SKM-1 treated with dmso at 0.1 percent for 144 hours (cell line): ENCODE measurements at regions not wholly inside any gene's neighbourhood (a gene's known extent, or its start where the extent isn't known, plus 50 kb on each side); places are given as distances from the start of the nearest gene placed in this dataset.
A peak's percentile ranks its signal among the peaks of the same experiment; 100 is the strongest.

Experiments
- DNase-seq: peaks from one replicate; lab custom pipeline; 2025; ENCODE audit not compliant: unreplicated experiment; lab: John Stamatoyannopoulos, UW

- no peak for DNase-seq
These were observed 238.4 kb downstream of the IRF8 start for GRCh38 chr16:86137359-86137758.

- no peak for DNase-seq
These were observed 239.4 kb downstream of the IRF8 start for GRCh38 chr16:86138121-86139085.

GRCh38 chr16:86142801-86143236 lies 243.9 kb downstream of the IRF8 start:
- DNase-seq, result no peak

GRCh38 chr16:86143666-86144065 lies 244.7 kb downstream of the IRF8 start:
- DNase-seq, result no peak

DNA sequence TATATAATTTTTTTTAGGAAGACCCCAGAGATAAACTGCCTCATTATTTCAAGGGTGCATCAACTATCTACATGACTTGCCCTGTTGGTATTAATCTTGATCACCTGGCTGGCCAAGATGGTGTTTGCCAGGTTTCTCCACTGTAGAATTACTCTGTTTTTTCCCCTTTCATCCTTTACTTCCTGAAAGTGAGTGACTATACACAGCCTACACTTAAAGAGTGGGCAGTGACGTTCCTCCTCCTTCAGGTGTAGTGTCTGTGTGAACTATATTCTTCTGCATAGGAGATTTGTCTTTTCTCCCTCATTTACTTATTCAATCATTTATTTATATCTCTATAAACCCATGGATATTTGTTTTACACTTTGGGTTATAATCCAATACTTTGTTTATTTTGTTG lies 246.7 kb downstream of the IRF8 start:
- DNase-seq, result peak; percentile 11

DNA sequence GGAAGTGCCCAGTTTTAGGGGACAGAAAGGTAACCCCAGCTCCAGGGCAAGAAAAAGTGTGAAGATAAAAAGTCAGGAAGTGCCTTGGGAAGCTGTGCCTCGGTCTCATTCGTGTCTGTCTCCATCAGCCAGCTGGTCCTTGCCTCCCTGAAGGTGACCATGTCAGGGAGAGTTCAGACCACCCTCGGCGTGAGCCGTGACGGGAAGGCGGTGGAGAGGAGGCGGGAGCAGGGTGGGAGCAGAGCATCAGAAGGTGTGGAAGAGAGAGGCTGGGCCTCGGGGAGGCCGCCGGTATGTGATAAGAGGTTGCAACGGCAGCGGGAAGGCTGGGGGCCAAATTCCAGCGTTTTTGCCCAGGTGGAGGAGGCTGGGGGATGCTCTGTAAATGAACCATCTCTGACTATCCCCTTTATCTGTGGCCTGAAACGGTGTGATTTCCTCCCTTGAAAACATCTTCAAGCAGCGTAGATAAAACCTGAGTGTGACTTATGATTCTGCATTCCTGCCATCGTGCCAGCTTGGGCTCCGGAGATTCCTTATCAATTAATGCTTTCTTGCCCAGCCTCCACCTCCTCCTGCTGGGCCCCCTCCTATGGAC lies 251.8 kb downstream of the IRF8 start:
- no peak for DNase-seq

DNA sequence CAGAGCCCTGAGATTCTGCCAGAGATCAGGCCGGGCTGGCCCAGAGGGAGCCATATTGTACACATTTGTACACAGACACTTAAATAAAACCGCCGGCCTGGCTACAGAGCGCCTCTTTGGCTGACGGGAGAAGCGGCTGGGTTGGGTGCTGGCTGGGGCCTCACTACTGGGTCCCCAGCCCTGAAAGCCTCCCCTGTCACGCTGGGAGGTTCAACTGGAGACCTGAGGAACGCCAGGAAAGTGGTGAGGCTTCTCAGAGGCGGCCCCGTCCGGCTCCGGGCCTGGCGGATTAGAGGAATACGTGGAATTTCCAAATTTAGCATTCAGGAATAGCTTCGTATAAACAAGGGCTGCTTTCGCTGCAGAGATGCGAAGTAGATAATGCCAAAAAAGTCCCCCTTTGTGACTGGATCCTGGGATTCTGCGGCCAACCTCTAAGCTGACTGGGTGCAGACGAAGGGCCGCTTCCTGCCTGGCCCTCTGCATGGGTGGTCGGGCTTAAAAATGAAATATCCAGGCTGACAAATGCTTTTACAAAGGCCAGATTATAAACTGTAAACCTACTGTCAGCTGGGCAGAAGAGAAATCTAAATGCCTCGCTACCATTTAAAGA lies 252.4 kb downstream of the IRF8 start:
- DNase-seq, result no peak

- DNase-seq, result no peak
These were observed 257.2 kb downstream of the IRF8 start for GRCh38 chr16:86156155-86156554.

DNA sequence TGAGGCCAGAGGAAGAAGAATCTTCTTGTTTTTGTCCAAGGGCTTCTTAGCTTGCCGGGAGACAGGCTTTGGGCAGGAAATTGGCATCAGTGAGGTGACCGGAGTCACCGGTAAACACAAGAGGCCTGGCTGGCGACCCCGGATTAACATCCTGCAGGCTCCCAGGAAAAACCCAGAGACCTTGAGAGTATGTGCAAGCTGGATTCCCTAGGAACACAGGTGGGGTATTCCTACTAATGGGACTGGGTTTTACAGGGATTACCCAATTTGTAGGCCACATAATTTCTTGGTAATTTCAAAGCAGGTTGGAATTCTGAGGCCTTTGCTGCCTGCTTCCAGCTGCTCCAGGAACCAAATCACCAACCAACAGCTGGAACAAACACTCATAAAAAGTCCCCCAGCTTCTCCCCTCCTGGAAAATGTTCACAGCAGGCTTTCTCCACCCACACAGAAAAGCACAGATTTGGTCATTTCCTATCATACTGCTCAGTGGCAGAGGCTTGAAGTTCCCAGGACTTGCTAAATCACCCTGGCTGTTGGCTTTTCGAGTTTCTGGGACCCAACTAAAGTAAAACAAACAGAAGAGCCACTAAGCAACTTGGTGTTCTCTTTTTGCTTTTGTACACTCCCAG lies 258.8 kb downstream of the IRF8 start:
- DNase-seq, result no peak

DNA sequence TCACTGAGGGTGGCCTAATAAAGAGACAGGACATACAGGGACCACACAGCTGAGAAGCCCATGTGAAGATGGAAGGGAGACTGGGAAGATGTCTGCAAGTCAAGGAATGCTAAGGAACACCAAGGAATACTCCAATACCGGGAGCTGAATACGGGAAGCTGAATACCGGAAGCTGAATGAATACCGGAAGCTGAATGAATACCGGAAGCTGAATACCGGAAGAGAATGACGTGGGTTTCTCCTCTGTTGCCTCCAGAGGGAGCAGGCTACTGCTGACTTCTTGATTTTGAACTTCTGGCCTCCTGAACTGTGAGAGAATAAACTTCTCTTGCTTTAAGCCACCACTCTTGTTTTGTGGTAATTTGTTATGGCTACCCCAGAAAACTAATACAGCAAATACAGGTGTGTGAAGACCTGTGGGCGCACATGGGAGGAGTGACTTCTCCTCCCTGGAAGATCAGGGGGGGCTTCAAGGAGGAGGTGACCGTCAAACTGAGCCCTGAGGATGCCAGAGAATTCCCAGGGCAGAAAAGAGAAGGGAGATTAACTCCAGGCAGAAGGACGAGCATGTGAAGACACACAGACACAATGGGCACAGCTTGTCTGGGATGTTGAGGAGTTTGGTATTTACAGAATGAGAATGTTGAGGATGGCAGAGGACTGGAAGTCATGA lies 259.9 kb downstream of the IRF8 start:
- DNase-seq, result no peak

- no peak for DNase-seq
These were observed 266.5 kb downstream of the IRF8 start for GRCh38 chr16:86165479-86165878.

GRCh38 chr16:86166414-86166813 lies 267.5 kb downstream of the IRF8 start:
- DNase-seq, result no peak

DNA sequence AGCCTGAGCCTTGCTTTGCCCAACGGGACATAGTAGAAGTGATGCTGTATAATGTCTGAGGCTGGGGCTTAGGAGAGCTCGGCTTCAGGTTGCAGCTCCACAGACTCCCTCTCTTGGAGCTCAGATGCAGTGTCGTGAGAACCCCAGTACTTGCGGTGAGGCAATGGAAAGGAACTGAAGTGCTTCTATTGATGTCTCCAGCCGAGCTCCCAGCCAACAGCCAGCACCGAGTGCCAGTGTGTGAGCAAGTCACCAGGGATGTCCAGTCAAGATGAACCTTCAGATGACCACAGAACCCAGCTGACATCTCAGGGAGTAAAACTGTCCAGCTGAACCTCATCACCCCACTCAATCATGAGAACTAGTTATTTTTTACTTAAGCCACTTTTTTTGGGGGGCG lies 268.1 kb downstream of the IRF8 start:
- no peak for DNase-seq

GRCh38 chr16:86170720-86171119 lies 271.8 kb downstream of the IRF8 start:
- no peak for DNase-seq

- DNase-seq, result no peak
These were observed 272.4 kb downstream of the IRF8 start for GRCh38 chr16:86171329-86171728.

GRCh38 chr16:86175816-86176215 lies 276.9 kb downstream of the IRF8 start:
- no peak for DNase-seq

- DNase-seq, result no peak
These were observed 277.5 kb downstream of the IRF8 start for GRCh38 chr16:86176462-86176861.

GRCh38 chr16:86180244-86180643 lies 281.3 kb downstream of the IRF8 start:
- no peak for DNase-seq

- DNase-seq, result no peak
These were observed 281.8 kb downstream of the IRF8 start for GRCh38 chr16:86180780-86181179.

DNA sequence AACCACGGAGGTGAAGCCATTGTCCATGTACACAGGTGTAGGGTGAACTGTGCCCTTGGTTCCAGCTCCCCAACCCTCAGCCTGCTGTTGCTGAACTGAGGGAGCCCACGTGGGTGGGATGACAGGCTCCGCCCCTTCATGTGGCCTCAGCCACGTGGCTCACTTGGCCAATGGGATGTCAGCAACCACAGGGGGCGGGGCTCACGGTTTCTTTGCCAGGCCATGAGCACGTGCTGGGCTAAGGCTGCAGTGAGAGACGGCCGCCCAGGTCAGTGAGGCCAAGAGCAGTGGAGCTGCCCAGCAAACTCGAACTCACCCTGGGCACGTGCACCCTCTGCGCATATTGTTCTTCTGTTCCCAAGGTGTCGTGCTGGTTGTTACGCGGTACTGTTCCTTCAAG lies 282.6 kb downstream of the IRF8 start:
- DNase-seq, result no peak

DNA sequence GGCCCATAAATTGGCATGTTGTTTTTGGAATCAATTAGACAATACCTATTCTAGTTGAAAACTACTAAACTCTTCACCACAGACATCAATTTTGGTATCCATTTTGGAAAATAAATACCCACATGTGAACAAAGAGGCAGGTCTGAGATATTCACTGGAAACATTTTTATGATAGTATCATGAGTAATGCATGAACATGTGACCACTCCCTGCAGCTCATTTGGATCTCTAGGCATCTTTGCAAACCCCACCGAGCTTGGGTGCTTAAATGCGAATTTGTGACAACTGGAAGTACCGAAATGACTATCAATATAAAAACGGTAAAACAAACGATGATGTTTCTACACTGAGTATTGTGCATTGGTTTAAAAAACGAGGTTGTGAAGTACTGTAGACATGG lies 285.2 kb downstream of the IRF8 start:
- no peak for DNase-seq
